Natural killer cell treated with Interleukin-12 subunit alpha and Interleukin-12 subunit beta and Interleukin-15 and Interleukin-18, amount 100 ng/mL, for 72 hours (primary cell): ENCODE measurements at regions not wholly inside any gene's neighbourhood (a gene's known extent, or its start where the extent isn't known, plus 50 kb on each side); places are given as distances from the start of the nearest gene placed in this dataset.
"Not testable (repeated sequence)": the region's sequence is repeated elsewhere in the genome, so short reads cannot be mapped to it uniquely, and the experiment has no call there.

Experiments used
- ATAC-seq, 2 donors: fragments of 150-1000 bp; cut with Tn5 transposase in 1 of 2; sonication (Bioruptor Pico), chemical (Tn5 transposase) in 1 of 2; 2 replicates each; pipeline ENCODE4 v1.10.0; 2021
- DNase-seq: peaks from one replicate; pipeline ENCODE4 v3.0.0; 2022; ENCODE audit warnings: low spot score
- H3K27ac Mint-ChIP-seq, 2 donors: 1 replicate in 1 of 2; 2 replicates in 1 of 2; pipeline ENCODE4 v1.8.0; 2022; ENCODE audit warnings: mixed read lengths in 2 of 2, mild to moderate bottlenecking in 1 of 2, moderate library complexity in 1 of 2
- H3K27me3 Mint-ChIP-seq, 2 donors: 1 replicate in 1 of 2; 2 replicates in 1 of 2; pipeline ENCODE4 v1.8.0; 2022; ENCODE audit warnings: mixed read lengths in 2 of 2
- H3K36me3 Mint-ChIP-seq: one replicate; pipeline ENCODE4 v1.8.0; 2022; ENCODE audit warnings: mixed read lengths
- H3K4me1 Mint-ChIP-seq, 2 donors: 1 replicate in 1 of 2; 2 replicates in 1 of 2; pipeline ENCODE4 v1.8.0; 2022; ENCODE audit warnings: low read depth in 2 of 2, mixed read lengths in 2 of 2, mild to moderate bottlenecking in 1 of 2
- H3K4me3 Mint-ChIP-seq: one replicate; pipeline ENCODE4 v1.8.0; 2022; ENCODE audit warnings: mixed read lengths
- H3K9me3 Mint-ChIP-seq: 2 replicates; pipeline ENCODE4 v1.8.0; 2022; ENCODE audit warnings: mixed read lengths

- Mint-ChIP-seq H3K36me3 (peaks cover under 1% of the 10 kb centered on the region), H3K4me3 (no peak overlapping the region), H3K27me3 (no peaks in the 10 kb centered on the region), H3K27ac (no peak overlapping the region), H3K4me1 (no peaks in the 10 kb centered on the region), H3K9me3 (peaks cover 9% of the 10 kb centered on the region)
- ATAC-seq (no peak), DNase-seq (no peak)
These were observed 254.0 kb upstream of the KITLG start for GRCh38 chr12:88834226-88834625.

- Mint-ChIP-seq H3K27me3 (no peaks in the 10 kb centered on the region), H3K36me3 (no peaks in the 10 kb centered on the region), H3K9me3 (peaks cover 12% of the 10 kb centered on the region), H3K4me3 (no peak overlapping the region), H3K27ac (no peak overlapping the region), H3K4me1 (no peaks in the 10 kb centered on the region)
- no peak for ATAC-seq
- no peak for DNase-seq
These were observed 253.4 kb upstream of the KITLG start for GRCh38 chr12:88833641-88834116.

GRCh38 chr12:88828537-88828936, 248.3 kb upstream of the KITLG start:
- DNase-seq, ATAC-seq, H3K27me3 Mint-ChIP-seq, H3K27ac Mint-ChIP-seq, H3K4me3 Mint-ChIP-seq, H3K36me3 Mint-ChIP-seq, H3K4me1 Mint-ChIP-seq: not testable (repeated sequence)
- H3K9me3 Mint-ChIP-seq: peaks cover 13% of the 10 kb centered on the region

DNA sequence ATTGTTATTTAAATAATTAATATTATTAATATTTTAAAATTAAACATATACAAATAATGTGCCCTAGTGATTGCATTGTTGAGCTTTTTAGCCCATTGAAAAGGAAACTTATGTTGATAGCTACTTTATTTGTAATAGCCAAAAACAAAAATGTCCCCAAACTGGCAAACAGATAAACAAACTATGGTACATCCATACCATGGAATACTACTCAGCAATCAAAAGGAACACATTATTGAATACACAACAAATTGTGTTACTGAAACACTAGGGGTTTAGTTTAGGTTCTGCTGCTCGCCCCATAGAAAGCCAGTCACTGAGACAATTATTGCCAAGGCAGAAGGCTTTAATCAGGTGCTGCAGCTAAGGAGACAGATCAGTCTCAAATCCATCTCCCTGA, 239.7 kb upstream of the KITLG start:
- no peaks in the 10 kb centered on the region for H3K27me3 Mint-ChIP-seq
- no peak for DNase-seq
- no peaks in the 10 kb centered on the region for H3K36me3 Mint-ChIP-seq
- ATAC-seq: no peak
- H3K27ac Mint-ChIP-seq: no peak overlapping the region
- no peak overlapping the region for H3K4me3 Mint-ChIP-seq
- H3K9me3 Mint-ChIP-seq: peaks cover 12% of the 10 kb centered on the region
- no peaks in the 10 kb centered on the region for H3K4me1 Mint-ChIP-seq

GRCh38 chr12:88816201-88816600, 235.9 kb upstream of the KITLG start:
- Mint-ChIP-seq H3K4me1 (no peaks in the 10 kb centered on the region), H3K27ac (no peak overlapping the region), H3K27me3 (no peaks in the 10 kb centered on the region), H3K4me3 (no peak overlapping the region), H3K9me3 (peaks cover 24% of the 10 kb centered on the region), H3K36me3 (no peaks in the 10 kb centered on the region)
- ATAC-seq (no peak), DNase-seq (no peak)

GRCh38 chr12:88814779-88815178, 234.5 kb upstream of the KITLG start:
- H3K27me3 Mint-ChIP-seq: no peaks in the 10 kb centered on the region
- H3K36me3 Mint-ChIP-seq: no peaks in the 10 kb centered on the region
- DNase-seq (no peak), ATAC-seq (no peak)
- H3K9me3 Mint-ChIP-seq: peaks cover 20% of the 10 kb centered on the region
- no peaks in the 10 kb centered on the region for H3K4me1 Mint-ChIP-seq
- no peak overlapping the region for H3K27ac Mint-ChIP-seq
- no peak overlapping the region for H3K4me3 Mint-ChIP-seq

DNA sequence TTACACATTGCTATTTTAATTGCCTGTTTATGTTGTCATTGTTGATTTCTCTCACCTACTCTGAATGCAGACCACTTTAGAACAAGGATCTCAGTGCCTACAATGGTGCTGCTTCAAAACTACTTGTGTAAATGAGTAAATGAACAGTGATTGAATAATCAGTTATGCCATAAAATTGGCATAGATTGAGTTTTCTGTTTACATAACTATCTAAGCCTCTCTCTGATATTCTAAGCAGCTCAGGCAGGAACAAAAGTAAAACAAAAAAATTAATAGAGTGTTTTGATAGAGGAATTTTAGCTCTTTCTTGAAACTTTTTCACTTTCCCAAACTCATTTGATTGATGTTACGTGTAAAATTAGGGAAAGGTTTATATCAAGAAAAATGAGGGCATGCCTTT, 232.3 kb upstream of the KITLG start:
- H3K9me3 Mint-ChIP-seq: peaks cover 16% of the 10 kb centered on the region
- no peaks in the 10 kb centered on the region for H3K36me3 Mint-ChIP-seq
- no peak for DNase-seq
- H3K4me1 Mint-ChIP-seq: no peaks in the 10 kb centered on the region
- H3K4me3 Mint-ChIP-seq: no peak overlapping the region
- H3K27ac Mint-ChIP-seq: no peak overlapping the region
- ATAC-seq: no peak
- no peaks in the 10 kb centered on the region for H3K27me3 Mint-ChIP-seq

- no peaks in the 10 kb centered on the region for H3K36me3 Mint-ChIP-seq
- peaks cover 13% of the 10 kb centered on the region for H3K9me3 Mint-ChIP-seq
- no peak overlapping the region for H3K27ac Mint-ChIP-seq
- no peak for ATAC-seq
- no peaks in the 10 kb centered on the region for H3K27me3 Mint-ChIP-seq
- H3K4me1 Mint-ChIP-seq: no peaks in the 10 kb centered on the region
- DNase-seq: no peak
- H3K4me3 Mint-ChIP-seq: no peak overlapping the region
These were observed 230.5 kb upstream of the KITLG start for GRCh38 chr12:88810806-88811205.

DNA sequence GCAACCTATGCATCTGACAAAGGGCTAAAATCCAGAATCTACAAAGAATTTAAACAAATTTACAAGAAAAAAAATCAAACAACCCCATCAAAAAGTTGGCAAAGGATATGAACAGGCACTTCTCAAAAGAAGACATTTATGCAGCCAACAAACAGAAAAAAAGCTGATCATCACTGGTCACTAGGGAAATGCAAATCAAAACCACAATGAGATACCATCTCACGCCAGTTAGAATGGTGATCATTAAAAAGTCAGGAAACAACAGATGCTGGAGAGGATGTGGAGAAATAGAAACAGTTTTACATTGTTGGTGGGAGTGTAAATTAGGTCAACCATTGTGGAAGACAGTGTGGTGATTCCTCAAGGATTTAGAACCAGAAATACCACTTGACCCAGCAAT, 229.6 kb upstream of the KITLG start:
- not testable (repeated sequence) for H3K36me3 Mint-ChIP-seq, H3K4me3 Mint-ChIP-seq, ATAC-seq, H3K27me3 Mint-ChIP-seq, DNase-seq, H3K27ac Mint-ChIP-seq, H3K4me1 Mint-ChIP-seq
- peaks cover 13% of the 10 kb centered on the region for H3K9me3 Mint-ChIP-seq

DNA sequence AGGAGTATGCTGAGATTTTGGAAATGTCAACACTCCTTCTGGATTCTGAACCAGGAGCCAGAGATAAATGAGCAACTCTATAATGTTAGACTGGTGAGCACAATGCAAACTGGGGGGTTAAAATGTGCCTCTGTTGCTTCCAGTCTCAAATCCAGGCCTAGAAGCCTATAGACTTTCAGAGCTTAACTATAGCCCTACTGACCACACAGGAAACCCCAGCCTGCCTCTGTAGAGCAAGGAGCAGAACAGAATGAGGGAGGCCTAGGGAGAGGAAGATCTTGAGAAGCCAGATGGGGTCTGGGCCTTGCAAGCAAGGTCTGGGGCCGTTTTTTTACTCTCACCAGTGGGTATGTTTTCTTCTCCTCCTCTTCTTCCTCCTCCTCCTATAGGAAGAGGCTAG, 225.4 kb upstream of the KITLG start:
- Mint-ChIP-seq H3K27ac (no peak overlapping the region), H3K4me3 (no peak overlapping the region), H3K9me3 (no peaks in the 10 kb centered on the region), H3K4me1 (no peaks in the 10 kb centered on the region), H3K27me3 (no peaks in the 10 kb centered on the region), H3K36me3 (no peaks in the 10 kb centered on the region)
- no peak for ATAC-seq
- no peak for DNase-seq

DNA sequence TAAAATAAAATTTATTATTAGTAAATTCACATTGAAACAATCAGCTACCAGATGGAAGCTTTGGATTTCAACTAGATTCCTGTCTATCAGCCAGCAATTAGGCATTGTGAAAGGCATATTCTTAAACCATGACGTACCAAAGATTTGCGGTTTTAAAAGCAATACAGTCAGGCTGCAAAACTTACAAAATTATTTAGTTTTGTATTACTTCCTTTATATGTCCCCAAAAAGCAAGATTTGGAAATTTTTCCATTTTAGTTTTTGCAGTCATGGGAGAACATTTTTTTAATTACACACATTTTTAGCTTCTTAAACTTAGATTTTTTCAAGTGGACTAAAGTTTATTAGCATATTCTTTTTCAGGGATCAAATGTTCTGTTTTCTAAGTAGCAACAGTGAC, 225.0 kb upstream of the KITLG start:
- no peaks in the 10 kb centered on the region for H3K36me3 Mint-ChIP-seq
- no peaks in the 10 kb centered on the region for H3K27me3 Mint-ChIP-seq
- no peaks in the 10 kb centered on the region for H3K4me1 Mint-ChIP-seq
- H3K9me3 Mint-ChIP-seq: peaks cover 3% of the 10 kb centered on the region
- ATAC-seq (no peak), DNase-seq (no peak)
- H3K27ac Mint-ChIP-seq: no peak overlapping the region
- no peak overlapping the region for H3K4me3 Mint-ChIP-seq

GRCh38 chr12:88802096-88802706, 221.9 kb upstream of the KITLG start:
- DNase-seq: no peak

GRCh38 chr12:88801227-88802095, 221.2 kb upstream of the KITLG start:
- no peaks in the 10 kb centered on the region for H3K27me3 Mint-ChIP-seq
- no peaks in the 10 kb centered on the region for H3K4me1 Mint-ChIP-seq
- H3K9me3 Mint-ChIP-seq: peaks cover 10% of the 10 kb centered on the region
- H3K27ac Mint-ChIP-seq: no peak overlapping the region
- no peak for DNase-seq
- no peak overlapping the region for H3K4me3 Mint-ChIP-seq
- no peaks in the 10 kb centered on the region for H3K36me3 Mint-ChIP-seq
- no peak for ATAC-seq

More at GRCh38 chr12:88802096-88802706, 221.9 kb upstream of the KITLG start:
- Mint-ChIP-seq H3K9me3 (peaks cover 10% of the 10 kb centered on the region), H3K36me3 (no peaks in the 10 kb centered on the region), H3K27ac (no peak overlapping the region), H3K27me3 (no peaks in the 10 kb centered on the region), H3K4me3 (no peak overlapping the region), H3K4me1 (no peaks in the 10 kb centered on the region)
- no peak for ATAC-seq

- Mint-ChIP-seq H3K27me3 (no peaks in the 10 kb centered on the region), H3K4me3 (no peak overlapping the region), H3K4me1 (no peaks in the 10 kb centered on the region), H3K9me3 (peaks cover 27% of the 10 kb centered on the region), H3K27ac (no peak overlapping the region), H3K36me3 (peaks cover 7% of the 10 kb centered on the region)
- no peak for DNase-seq
- no peak for ATAC-seq
These were observed 212.8 kb upstream of the KITLG start for GRCh38 chr12:88793096-88793495.
